Fibroblast of lung (primary cell): ENCODE measurements at regions not wholly inside any gene's neighbourhood (a gene's known extent, or its start where the extent isn't known, plus 50 kb on each side); places are given as distances from the start of the nearest gene placed in this dataset.

Experiments
- DNase-seq, 2 donors: peaks; one replicate each; pipeline versions ENCODE4 v3.0.0 to v3.0.0-alpha.2; 2010; ENCODE audit warnings: low read depth in 2 of 2
- H2AFZ ChIP-seq: 2 replicates; pipeline ENCODE4 v1.5.1; 2012; ENCODE audit warnings: low read length, control low read depth, inconsistent platforms
- H3K27ac ChIP-seq: 2 replicates; pipeline ENCODE4 v1.5.1; 2011; ENCODE audit warnings: low read length, control low read depth; ENCODE audit not compliant: insufficient read depth
- H3K27me3 ChIP-seq: 2 replicates; pipeline ENCODE4 v1.5.1; 2011; ENCODE audit warnings: mild to moderate bottlenecking, low read length; ENCODE audit not compliant: control insufficient read depth, insufficient read depth
- H3K36me3 ChIP-seq: 2 replicates; pipeline ENCODE4 v1.5.1; 2011; ENCODE audit warnings: low read length; ENCODE audit not compliant: control insufficient read depth, insufficient read depth
- H3K4me1 ChIP-seq: 2 replicates; pipeline ENCODE4 v1.5.1; 2011; ENCODE audit warnings: low read length; ENCODE audit not compliant: control insufficient read depth, insufficient read depth; ENCODE audit errors: extremely low read depth
- H3K4me2 ChIP-seq: 2 replicates; pipeline ENCODE4 v1.5.1; 2011; ENCODE audit warnings: low read length, control low read depth; ENCODE audit not compliant: insufficient read depth; ENCODE audit errors: extremely low read depth
- H3K4me3 ChIP-seq, 4 experiments: fragments of 200-600 bp in 1 of 4; sonication (generic) in 1 of 4; replicated peaks in 1 of 4; 2 replicates each; pipeline ENCODE4 v1.5.1; 2011 to 2016; ENCODE audit warnings: low read length in 4 of 4, low read depth in 3 of 4, mild to moderate bottlenecking in 3 of 4, control low read depth in 2 of 4, inconsistent platforms in 1 of 4, mixed read lengths in 1 of 4; ENCODE audit not compliant: insufficient read depth in 1 of 4; ENCODE audit errors: control extremely low read depth in 1 of 4
- H3K79me2 ChIP-seq: 2 replicates; pipeline ENCODE4 v1.5.1; 2012; ENCODE audit warnings: mild to moderate bottlenecking, low read length, inconsistent platforms; ENCODE audit not compliant: control insufficient read depth, insufficient read depth
- H3K9ac ChIP-seq: 2 replicates; pipeline ENCODE4 v1.5.1; 2011; ENCODE audit warnings: mild to moderate bottlenecking, low read length, control low read depth; ENCODE audit not compliant: insufficient read depth
- H3K9me3 ChIP-seq: 2 replicates; pipeline ENCODE4 v1.5.1; 2012; ENCODE audit warnings: low read depth, low read length; ENCODE audit not compliant: control insufficient read depth, insufficient read depth
- H4K20me1 ChIP-seq: 2 replicates; pipeline ENCODE4 v1.5.1; 2011; ENCODE audit warnings: low read length; ENCODE audit not compliant: control insufficient read depth, insufficient read depth; ENCODE audit errors: extremely low read depth
- CTCF ChIP-seq, 2 donors: IDR thresholded peaks in 1 of 2; conservative IDR thresholded peaks in 1 of 2; 1 replicate in 1 of 2; 2 replicates in 1 of 2; pipeline ENCODE4 v1.5.1; 2011 to 2012; ENCODE audit warnings: low read length in 2 of 2, control low read depth in 1 of 2, inconsistent platforms in 1 of 2, low read depth in 1 of 2, mild to moderate bottlenecking in 1 of 2
- EZH2 ChIP-seq: IDR thresholded peaks from 2 replicates; pipeline ENCODE4 v1.5.1; 2012; ENCODE audit warnings: low read length, control low read depth, mild to moderate bottlenecking; ENCODE audit errors: missing control alignments

DNA sequence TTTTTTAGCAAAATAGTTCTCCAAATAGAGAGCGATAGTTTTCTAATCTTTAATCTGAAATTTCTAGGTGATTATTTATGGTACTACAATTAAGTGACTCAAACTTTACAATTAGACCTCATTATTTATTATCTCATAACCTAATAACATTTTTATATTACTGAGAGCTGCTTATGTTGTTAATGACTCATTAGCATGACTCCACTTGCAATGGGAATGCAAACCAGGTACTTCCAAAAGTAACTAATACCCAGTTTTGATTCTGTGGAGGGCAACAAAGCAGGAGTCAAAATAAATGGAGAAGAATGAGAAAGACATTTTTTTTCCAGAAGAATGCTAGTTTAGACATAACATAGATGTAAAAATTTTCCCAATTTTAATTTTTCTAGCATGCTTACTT is 466.0 kb downstream of the PLK2 start:
- H3K27ac ChIP-seq = no peak overlapping the region
- no peak for DNase-seq
- no peaks in the 10 kb centered on the region for H3K79me2 ChIP-seq
- H3K9ac ChIP-seq = no peak overlapping the region
- no peak overlapping the region for H3K4me2 ChIP-seq
- no peaks in the 10 kb centered on the region for H3K36me3 ChIP-seq
- H4K20me1 ChIP-seq = no peaks in the 10 kb centered on the region
- no peaks in the 10 kb centered on the region for H3K9me3 ChIP-seq
- H2AFZ ChIP-seq = no peak overlapping the region
- H3K4me3 ChIP-seq = no peak overlapping the region
- no peaks in the 10 kb centered on the region for H3K27me3 ChIP-seq
- TF ChIP-seq EZH2 = no peak
- no peaks in the 10 kb centered on the region for H3K4me1 ChIP-seq

DNA sequence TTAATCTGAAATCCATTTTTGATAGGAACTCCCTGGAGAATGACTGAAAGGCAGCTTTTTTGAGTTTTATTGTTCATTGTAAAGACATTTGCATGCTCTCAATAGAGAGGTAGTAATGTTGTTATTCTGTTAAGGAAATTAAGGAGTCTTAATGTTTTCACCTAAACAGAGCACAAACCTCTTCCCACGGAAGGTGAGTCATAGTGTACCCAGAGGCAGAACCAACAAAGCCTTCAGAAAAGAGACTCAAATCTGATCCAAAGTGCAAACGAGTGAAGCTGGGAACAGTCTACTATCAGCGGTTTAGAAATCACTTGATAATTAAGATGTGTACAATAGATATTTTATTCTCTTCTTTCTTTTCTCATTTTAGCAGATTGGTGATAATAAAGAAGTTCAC is 470.5 kb downstream of the PLK2 start:
- Histone ChIP-seq H3K9me3 (no peaks in the 10 kb centered on the region), H3K4me2 (no peak overlapping the region), H3K36me3 (no peaks in the 10 kb centered on the region), H3K4me3 (no peak overlapping the region), H3K9ac (no peak overlapping the region), H3K27ac (no peak overlapping the region), H3K79me2 (no peaks in the 10 kb centered on the region), H3K4me1 (no peaks in the 10 kb centered on the region), H3K27me3 (no peaks in the 10 kb centered on the region), H4K20me1 (no peaks in the 10 kb centered on the region), H2AFZ (no peak overlapping the region)
- DNase-seq = peak in 1 of 2 donors; percentile 59
- TF ChIP-seq EZH2 (no peak), CTCF (conservative IDR thresholded peaks at IDR 0.05 in 1 of 2, IDR thresholded peaks at IDR 0.05 in 1 of 2; ENCODE audit: low read depth in 1 of 2, low read length in 2 of 2) (no peak)

GRCh38 chr5:57988813-57989212 is 471.1 kb downstream of the PLK2 start:
- Histone ChIP-seq H3K36me3 (no peaks in the 10 kb centered on the region), H3K4me3 (no peak overlapping the region), H4K20me1 (no peaks in the 10 kb centered on the region), H3K27me3 (no peaks in the 10 kb centered on the region), H3K9me3 (no peaks in the 10 kb centered on the region), H3K4me1 (no peaks in the 10 kb centered on the region), H3K9ac (no peak overlapping the region), H2AFZ (no peak overlapping the region), H3K27ac (no peak overlapping the region), H3K4me2 (no peak overlapping the region), H3K79me2 (no peaks in the 10 kb centered on the region)
- DNase-seq = no peak
- TF ChIP-seq CTCF (conservative IDR thresholded peaks at IDR 0.05 in 1 of 2, IDR thresholded peaks at IDR 0.05 in 1 of 2; ENCODE audit: low read depth in 1 of 2, low read length in 2 of 2) (no peak), EZH2 (no peak)
